Non-pigmented ciliary epithelial cell (primary cell): ENCODE measurements at regions not wholly inside any gene's neighbourhood (a gene's known extent, or its start where the extent isn't known, plus 50 kb on each side); places are given as distances from the start of the nearest gene placed in this dataset.
"Not testable (repeated sequence)": the region's sequence is repeated elsewhere in the genome, so short reads cannot be mapped to it uniquely, and the experiment has no call there.

Experiments used
- DNase-seq: peaks from one replicate; pipeline ENCODE4 v3.0.0-alpha.2; 2010; ENCODE audit warnings: low read depth

GRCh38 chr1:149700220-149700619, 82.3 kb upstream of the FCGR1A start:
- DNase-seq: not testable (repeated sequence)

DNA sequence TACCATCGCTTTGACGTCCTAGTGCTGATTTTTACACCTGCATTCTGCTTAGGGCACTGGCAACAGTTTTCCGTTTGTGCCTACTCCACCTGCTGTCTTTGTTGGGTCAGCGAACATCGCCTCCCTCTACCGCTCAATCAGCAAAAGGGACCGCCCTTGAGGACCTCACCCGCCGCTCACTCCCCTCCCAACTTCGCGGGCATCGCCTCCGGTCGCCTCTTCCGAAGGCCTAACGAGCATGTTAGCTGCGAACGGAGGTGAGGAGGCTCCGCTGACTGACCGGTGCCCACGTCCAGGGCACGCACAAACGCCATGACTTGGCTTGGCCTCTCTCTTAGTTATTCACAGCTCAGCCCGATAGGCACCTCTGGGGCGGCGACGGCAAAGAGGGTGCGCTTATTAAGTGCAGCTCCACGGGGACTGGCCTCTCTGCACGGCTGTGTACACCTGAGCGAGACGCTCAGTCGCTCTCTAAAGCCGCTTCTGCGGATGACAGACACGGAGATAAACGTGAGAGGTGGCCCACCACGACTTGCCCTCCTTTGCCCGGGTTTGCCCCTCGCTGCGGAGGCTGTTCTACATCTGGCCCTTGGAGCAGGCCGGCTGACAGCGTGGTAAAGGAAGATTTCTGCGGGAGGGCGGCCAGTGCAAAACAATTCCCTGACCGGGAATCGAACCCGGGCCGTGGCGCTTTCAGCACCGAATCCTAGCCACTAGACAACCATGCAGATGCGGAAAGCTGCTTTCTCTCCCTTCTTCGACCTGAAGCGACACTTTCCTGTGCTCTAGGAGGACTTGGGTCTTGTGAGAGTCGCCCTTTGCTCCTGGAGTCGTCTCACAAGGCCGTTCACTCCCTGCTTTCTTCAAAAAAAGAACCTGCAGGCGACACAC, 81.6 kb upstream of the FCGR1A start:
- DNase-seq: not testable (repeated sequence)

GRCh38 chr1:149708192-149708853, 74.2 kb upstream of the FCGR1A start:
- peak; percentile 47 for DNase-seq

GRCh38 chr1:149711651-149712050, 70.8 kb upstream of the FCGR1A start:
- DNase-seq: not testable (repeated sequence)

- DNase-seq: peak; percentile 22
Observed at GRCh38 chr1:149712154-149712927, 70.2 kb upstream of the FCGR1A start.

DNA sequence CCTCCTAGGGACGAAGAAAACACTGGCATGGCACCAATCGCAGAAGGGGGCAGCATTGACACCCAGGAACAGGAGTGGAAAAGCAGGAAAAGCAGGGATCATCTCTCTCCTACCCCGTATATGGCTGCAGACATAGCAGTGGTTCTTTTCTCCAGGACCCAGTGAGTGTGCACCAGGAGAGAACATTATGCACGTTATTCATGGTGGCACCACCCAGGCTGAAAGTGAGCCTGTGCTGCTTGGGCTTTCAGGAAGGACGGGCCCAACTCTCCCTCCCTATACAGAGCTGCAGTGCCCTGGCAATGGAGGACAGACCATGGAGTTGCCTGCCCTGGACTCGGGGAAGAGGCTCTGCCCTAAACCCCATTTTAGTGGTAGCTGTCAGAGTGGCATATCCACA, 69.0 kb upstream of the FCGR1A start:
- DNase-seq: not testable (repeated sequence)

DNA sequence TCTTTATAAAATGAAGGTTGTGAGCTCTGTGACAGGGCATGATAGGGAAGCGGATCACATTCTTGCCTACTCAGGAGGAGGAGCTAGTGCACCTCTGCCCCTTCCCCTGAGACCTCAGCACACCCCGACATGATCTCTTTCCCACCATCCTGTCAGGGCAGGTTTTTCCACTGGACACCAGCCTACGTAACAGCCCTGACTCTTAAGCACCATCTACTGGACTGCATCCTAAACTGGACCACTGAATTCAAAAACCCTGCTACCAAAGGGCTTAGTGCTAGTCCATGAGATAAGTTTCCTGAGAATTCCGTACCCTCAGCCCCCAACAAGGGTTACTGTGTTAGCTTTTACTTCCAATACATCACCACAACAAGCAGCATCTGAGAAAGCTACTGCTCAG, 68.5 kb upstream of the FCGR1A start:
- DNase-seq: not testable (repeated sequence)

GRCh38 chr1:149724618-149725302, 57.7 kb upstream of the FCGR1A start:
- DNase-seq: not testable (repeated sequence)

- DNase-seq: not testable (repeated sequence)
Observed at GRCh38 chr1:149726688-149727087, 55.8 kb upstream of the FCGR1A start.

DNA sequence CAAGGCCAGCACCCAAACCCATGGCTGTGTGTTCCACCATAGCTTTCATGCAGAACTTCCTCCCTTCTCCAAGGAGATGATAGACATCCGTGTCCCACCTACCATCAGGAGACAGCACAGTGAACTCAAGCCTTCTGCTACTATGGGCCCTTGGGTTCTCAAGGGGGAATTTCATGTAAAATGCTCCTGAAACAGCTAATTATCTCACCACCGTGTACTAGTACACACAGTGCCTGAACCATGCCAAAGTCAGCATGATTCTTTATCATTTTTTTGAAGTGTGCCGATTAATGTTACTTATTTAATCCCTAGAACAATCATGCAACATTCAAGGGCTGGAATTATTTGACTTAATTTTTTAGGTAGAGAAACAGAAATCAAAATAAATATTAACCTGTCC, 53.9 kb upstream of the FCGR1A start:
- not testable (repeated sequence) for DNase-seq
